SH-SY5Y (cell line): ENCODE measurements at regions not wholly inside any gene's neighbourhood (a gene's known extent, or its start where the extent isn't known, plus 50 kb on each side); places are given as distances from the start of the nearest gene placed in this dataset.

ENCODE experiments used
- GATA2 ChIP-seq: IDR thresholded peaks from 2 replicates; pipeline ENCODE4 v1.6.1; 2011; ENCODE audit warnings: mild to moderate bottlenecking, low read depth, low read length
- GATA3 ChIP-seq: IDR thresholded peaks from 2 replicates; pipeline ENCODE4 v1.6.1; 2011; ENCODE audit warnings: low read depth, mild to moderate bottlenecking, low read length, moderate library complexity

DNA sequence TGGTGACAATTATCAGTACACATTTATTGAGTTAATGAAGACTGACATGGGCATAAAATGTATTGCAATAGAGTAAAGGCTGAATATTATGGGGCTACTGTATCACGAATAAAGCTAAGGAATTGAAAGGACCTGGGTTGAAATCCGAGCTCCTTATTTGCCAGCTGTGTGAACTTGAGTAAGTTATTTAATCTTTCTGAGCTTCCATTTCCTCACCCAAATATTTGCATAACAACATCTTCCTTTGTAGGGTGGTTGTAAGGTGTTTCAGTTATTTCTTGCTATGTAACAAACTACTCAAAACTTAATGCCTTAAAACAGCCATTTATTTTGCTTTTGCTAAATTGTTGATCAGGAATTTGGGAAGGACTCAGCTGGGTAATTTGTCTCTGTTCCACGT, 111.1 kb upstream of the TSC22D2 start:
- TF ChIP-seq GATA2 (no peak), GATA3 (no peak)
